Adrenal gland (tissue), 5 donors: ENCODE measurements at regions not wholly inside any gene's neighbourhood (a gene's known extent, or its start where the extent isn't known, plus 50 kb on each side); places are given as distances from the start of the nearest gene placed in this dataset.

ENCODE experiments used
- POLR2A ChIP-seq, 2 donors: fragments of 450-650 bp; IDR thresholded peaks; one replicate each; pipeline ENCODE4 v1.6.1; 2017; ENCODE audit warnings: antibody characterized with exemption in 2 of 2, mild to moderate bottlenecking in 2 of 2, moderate library complexity in 1 of 2
- TF ChIP-seq, protein P1 (sequence below), 6 experiments: fragments of 450-650 bp in 4 of 6; fragments of 200-600 bp in 2 of 6; sonication (generic) in 1 of 6; IDR thresholded peaks; 1 replicate in 5 of 6; 2 replicates in 1 of 6; pipeline versions ENCODE4 v1.5.1 to v1.8.0; 2016 to 2021; ENCODE audit warnings: antibody characterized with exemption in 6 of 6, mild to moderate bottlenecking in 2 of 6, moderate library complexity in 1 of 6
- donor health status: DM: no; HTN: no; CAD: no.

DNA sequence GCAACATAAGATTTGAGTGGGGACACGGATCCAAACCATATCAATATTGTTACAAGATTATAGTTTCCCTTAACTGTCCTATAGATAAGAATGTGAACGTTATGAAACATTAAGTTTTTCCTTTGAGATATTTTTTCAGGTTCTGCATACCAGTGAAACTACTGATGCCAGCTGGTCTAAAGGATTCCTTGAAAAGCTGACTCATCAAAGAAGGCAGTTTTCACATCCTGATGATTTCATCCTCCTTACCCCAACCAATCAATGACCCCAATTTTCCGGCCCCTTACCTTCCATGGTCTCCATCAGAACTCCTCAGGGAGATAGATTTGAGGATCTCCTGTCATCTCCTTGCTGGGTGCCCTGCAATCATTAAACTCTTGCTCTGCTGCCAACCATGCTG is 64.1 kb upstream of the HS3ST4 start:
- TF ChIP-seq, protein P1, sequence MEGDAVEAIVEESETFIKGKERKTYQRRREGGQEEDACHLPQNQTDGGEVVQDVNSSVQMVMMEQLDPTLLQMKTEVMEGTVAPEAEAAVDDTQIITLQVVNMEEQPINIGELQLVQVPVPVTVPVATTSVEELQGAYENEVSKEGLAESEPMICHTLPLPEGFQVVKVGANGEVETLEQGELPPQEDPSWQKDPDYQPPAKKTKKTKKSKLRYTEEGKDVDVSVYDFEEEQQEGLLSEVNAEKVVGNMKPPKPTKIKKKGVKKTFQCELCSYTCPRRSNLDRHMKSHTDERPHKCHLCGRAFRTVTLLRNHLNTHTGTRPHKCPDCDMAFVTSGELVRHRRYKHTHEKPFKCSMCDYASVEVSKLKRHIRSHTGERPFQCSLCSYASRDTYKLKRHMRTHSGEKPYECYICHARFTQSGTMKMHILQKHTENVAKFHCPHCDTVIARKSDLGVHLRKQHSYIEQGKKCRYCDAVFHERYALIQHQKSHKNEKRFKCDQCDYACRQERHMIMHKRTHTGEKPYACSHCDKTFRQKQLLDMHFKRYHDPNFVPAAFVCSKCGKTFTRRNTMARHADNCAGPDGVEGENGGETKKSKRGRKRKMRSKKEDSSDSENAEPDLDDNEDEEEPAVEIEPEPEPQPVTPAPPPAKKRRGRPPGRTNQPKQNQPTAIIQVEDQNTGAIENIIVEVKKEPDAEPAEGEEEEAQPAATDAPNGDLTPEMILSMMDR (IDR thresholded peaks at IDR 0.05): no peak
- TF ChIP-seq POLR2A (IDR thresholded peaks at IDR 0.05): no peak
